ENCODE measurements at regions not wholly inside any gene's neighbourhood (a gene's known extent, or its start where the extent isn't known, plus 50 kb on each side); places are given as distances from the start of the nearest gene placed in this dataset.

DNA sequence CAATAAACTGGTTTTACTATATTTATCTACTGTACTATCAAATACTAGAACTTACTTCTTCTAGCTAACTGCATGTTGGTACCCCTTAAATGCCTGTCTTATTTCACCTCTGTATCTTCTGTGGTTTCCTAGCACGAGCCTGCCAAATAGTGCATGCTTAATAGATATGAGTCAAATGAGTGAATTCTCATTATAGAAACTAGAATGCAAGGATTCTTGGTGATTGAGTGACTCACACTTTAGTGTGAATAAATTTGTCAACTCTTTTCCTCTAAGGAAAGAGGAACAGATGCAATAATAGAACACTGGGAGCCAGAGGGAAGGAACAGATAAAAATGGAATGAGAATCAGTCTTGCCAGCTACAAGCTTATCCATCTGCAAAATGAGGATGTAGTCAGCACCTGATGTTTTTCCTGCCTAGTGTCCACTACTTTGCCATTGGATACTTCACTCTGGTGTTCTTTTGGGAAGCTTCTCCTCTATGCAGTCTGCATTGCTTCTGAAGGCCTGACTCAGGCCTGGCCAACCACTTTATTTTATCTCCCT, 189.1 kb upstream of the CADPS start:
- no peak for TF ChIP-seq POLR2AphosphoS5 (IDR thresholded peaks at IDR 0.05; ENCODE audit: low read depth)
- TF ChIP-seq, protein P1, sequence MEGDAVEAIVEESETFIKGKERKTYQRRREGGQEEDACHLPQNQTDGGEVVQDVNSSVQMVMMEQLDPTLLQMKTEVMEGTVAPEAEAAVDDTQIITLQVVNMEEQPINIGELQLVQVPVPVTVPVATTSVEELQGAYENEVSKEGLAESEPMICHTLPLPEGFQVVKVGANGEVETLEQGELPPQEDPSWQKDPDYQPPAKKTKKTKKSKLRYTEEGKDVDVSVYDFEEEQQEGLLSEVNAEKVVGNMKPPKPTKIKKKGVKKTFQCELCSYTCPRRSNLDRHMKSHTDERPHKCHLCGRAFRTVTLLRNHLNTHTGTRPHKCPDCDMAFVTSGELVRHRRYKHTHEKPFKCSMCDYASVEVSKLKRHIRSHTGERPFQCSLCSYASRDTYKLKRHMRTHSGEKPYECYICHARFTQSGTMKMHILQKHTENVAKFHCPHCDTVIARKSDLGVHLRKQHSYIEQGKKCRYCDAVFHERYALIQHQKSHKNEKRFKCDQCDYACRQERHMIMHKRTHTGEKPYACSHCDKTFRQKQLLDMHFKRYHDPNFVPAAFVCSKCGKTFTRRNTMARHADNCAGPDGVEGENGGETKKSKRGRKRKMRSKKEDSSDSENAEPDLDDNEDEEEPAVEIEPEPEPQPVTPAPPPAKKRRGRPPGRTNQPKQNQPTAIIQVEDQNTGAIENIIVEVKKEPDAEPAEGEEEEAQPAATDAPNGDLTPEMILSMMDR (IDR thresholded peaks at IDR 0.05; ENCODE audit: insufficient read depth, low read length), result no peak
- no peak for TF ChIP-seq SPI1 (IDR thresholded peaks at IDR 0.05; ENCODE audit: borderline replicate concordance, low read depth)

Data from HL-60 (cell line).